ENCODE measurements at regions not wholly inside any gene's neighbourhood (a gene's known extent, or its start where the extent isn't known, plus 50 kb on each side); places are given as distances from the start of the nearest gene placed in this dataset.

GRCh38 chr6:155894262-155894661 lies 438.6 kb upstream of the NOX3 start:
- H3K4me1 ChIP-seq (ENCODE audit: control insufficient read depth in 2 of 2, insufficient read depth in 2 of 2, low read length in 1 of 2), result no peaks in the 10 kb centered on the region
- H3K4me3 ChIP-seq (ENCODE audit: low read depth in 1 of 2, low read length in 2 of 2), result no peak overlapping the region
- H3K36me3 ChIP-seq (ENCODE audit: control insufficient read depth in 2 of 2, insufficient read depth in 2 of 2, low read length in 1 of 2), result no peaks in the 10 kb centered on the region
- H3K27me3 ChIP-seq (ENCODE audit: control insufficient read depth in 1 of 2, insufficient read depth in 2 of 2, low read length in 2 of 2), result no peaks in the 10 kb centered on the region
- WGBS, 2 donors, result 79 to 82% methylated on average over 4 of the region's 4 CpGs
- H3K27ac ChIP-seq (ENCODE audit: low read depth in 2 of 2, low read length in 1 of 2), result no peak overlapping the region
- H3K9me3 ChIP-seq (ENCODE audit: control insufficient read depth in 2 of 2, insufficient read depth in 1 of 2, low read depth in 1 of 2, low read length in 1 of 2), result no peaks in the 10 kb centered on the region

DNA sequence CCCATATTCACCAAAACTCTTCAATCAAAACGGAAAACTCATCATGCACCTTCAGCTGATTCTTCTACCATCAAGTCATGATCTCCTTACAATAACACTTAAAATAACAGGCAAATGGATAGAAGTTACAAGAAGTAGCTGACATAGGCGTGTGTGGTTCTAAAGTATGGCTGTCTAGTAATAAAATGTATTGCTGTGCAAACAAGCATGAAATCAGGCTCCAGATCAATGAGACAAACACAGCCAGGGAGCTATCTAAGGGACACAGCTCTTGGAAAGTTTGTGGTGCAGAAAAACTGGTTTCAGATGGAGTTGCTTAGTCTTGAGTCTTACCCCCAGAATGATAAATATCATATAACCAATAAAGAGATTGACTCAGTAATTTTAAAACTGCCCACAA lies 434.8 kb upstream of the NOX3 start:
- H3K9me3 ChIP-seq (ENCODE audit: control insufficient read depth in 2 of 2, insufficient read depth in 1 of 2, low read depth in 1 of 2, low read length in 1 of 2), result no peaks in the 10 kb centered on the region
- no peak overlapping the region for H3K27ac ChIP-seq (ENCODE audit: low read depth in 2 of 2, low read length in 1 of 2)
- WGBS, 2 donors, result 63 to 87% methylated on average over 2 of the region's 2 CpGs
- no peak overlapping the region for H3K4me3 ChIP-seq (ENCODE audit: low read depth in 1 of 2, low read length in 2 of 2)
- no peaks in the 10 kb centered on the region for H3K36me3 ChIP-seq (ENCODE audit: control insufficient read depth in 2 of 2, insufficient read depth in 2 of 2, low read length in 1 of 2)
- H3K4me1 ChIP-seq (ENCODE audit: control insufficient read depth in 2 of 2, insufficient read depth in 2 of 2, low read length in 1 of 2), result no peaks in the 10 kb centered on the region
- no peaks in the 10 kb centered on the region for H3K27me3 ChIP-seq (ENCODE audit: control insufficient read depth in 1 of 2, insufficient read depth in 2 of 2, low read length in 2 of 2)

DNA sequence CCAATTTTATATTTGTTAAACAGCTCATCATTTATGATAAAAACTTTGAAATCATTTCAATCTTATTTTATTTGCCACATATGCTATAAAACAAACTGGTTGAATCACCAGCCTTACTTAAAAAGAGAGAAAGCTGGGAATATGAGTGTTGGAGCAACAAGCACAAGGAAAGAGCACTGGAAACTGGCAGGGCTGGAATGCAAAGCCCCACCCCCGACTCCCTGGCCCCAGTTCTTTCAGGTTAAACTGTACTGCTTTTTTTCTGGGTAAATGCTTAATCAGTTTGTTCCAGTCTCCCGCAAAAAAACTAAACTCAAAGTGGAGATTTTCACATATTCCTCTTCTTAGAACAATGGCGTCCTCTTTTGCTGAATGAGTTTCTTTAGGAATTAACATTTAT lies 433.8 kb upstream of the NOX3 start:
- no peaks in the 10 kb centered on the region for H3K27me3 ChIP-seq (ENCODE audit: control insufficient read depth in 1 of 2, insufficient read depth in 2 of 2, low read length in 2 of 2)
- no peaks in the 10 kb centered on the region for H3K36me3 ChIP-seq (ENCODE audit: control insufficient read depth in 2 of 2, insufficient read depth in 2 of 2, low read length in 1 of 2)
- no peak overlapping the region for H3K4me3 ChIP-seq (ENCODE audit: low read depth in 1 of 2, low read length in 2 of 2)
- H3K27ac ChIP-seq (ENCODE audit: low read depth in 2 of 2, low read length in 1 of 2), result no peak overlapping the region
- H3K9me3 ChIP-seq (ENCODE audit: control insufficient read depth in 2 of 2, insufficient read depth in 1 of 2, low read depth in 1 of 2, low read length in 1 of 2), result no peaks in the 10 kb centered on the region
- WGBS, 2 donors, result 65 to 82% methylated on average over 3 of the region's 3 CpGs
- no peaks in the 10 kb centered on the region for H3K4me1 ChIP-seq (ENCODE audit: control insufficient read depth in 2 of 2, insufficient read depth in 2 of 2, low read length in 1 of 2)

DNA sequence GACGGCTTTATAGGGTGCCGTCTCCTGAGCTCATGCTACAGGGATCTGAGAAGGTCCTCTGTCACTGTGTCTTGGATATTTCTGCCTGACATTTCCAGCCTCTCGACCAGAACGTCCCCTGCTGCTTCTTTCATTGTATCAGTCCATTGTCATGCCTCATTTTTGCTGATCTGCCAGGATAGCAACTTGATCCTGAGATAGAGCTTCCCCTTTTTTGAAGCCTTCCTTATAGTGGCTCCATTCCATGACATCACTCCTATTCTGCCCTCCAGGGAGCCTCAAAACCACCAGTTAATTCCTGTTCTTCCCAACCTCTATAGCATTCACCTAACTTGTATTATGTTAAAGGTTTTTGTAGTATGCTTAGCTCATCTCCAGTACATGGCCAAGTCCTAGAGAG lies 431.8 kb upstream of the NOX3 start:
- WGBS, 2 donors, result 81 to 91% methylated on average over 4 of the region's 4 CpGs
- H3K36me3 ChIP-seq (ENCODE audit: control insufficient read depth in 2 of 2, insufficient read depth in 2 of 2, low read length in 1 of 2), result no peaks in the 10 kb centered on the region
- H3K9me3 ChIP-seq (ENCODE audit: control insufficient read depth in 2 of 2, insufficient read depth in 1 of 2, low read depth in 1 of 2, low read length in 1 of 2), result no peaks in the 10 kb centered on the region
- no peaks in the 10 kb centered on the region for H3K27me3 ChIP-seq (ENCODE audit: control insufficient read depth in 1 of 2, insufficient read depth in 2 of 2, low read length in 2 of 2)
- no peaks in the 10 kb centered on the region for H3K4me1 ChIP-seq (ENCODE audit: control insufficient read depth in 2 of 2, insufficient read depth in 2 of 2, low read length in 1 of 2)
- H3K27ac ChIP-seq (ENCODE audit: low read depth in 2 of 2, low read length in 1 of 2), result no peak overlapping the region
- H3K4me3 ChIP-seq (ENCODE audit: low read depth in 1 of 2, low read length in 2 of 2), result no peak overlapping the region

DNA sequence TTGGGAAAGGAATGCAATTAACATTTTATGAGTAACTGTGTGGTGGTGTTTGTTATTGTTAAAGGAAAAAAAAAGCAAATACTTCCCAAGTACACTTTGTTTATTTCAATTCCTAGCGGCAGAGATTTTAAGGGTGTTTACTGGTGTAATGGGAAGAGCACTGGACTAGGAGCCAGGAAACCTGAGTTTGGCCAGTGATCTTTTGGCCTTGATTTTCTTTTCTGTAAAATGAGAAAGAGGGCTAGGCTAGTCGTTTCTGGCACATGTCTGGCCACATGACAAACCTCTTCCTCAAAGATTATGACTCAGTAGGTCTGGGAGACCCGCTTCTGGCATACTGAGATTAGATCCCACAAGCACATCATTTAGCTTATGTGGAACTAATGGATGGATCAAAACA lies 428.1 kb upstream of the NOX3 start:
- Histone ChIP-seq H3K27me3 (ENCODE audit: control insufficient read depth in 1 of 2, insufficient read depth in 2 of 2, low read length in 2 of 2) (no peaks in the 10 kb centered on the region), H3K9me3 (ENCODE audit: control insufficient read depth in 2 of 2, insufficient read depth in 1 of 2, low read depth in 1 of 2, low read length in 1 of 2) (no peaks in the 10 kb centered on the region), H3K4me3 (ENCODE audit: low read depth in 1 of 2, low read length in 2 of 2) (no peak overlapping the region), H3K4me1 (ENCODE audit: control insufficient read depth in 2 of 2, insufficient read depth in 2 of 2, low read length in 1 of 2) (no peaks in the 10 kb centered on the region), H3K27ac (ENCODE audit: low read depth in 2 of 2, low read length in 1 of 2) (no peak overlapping the region), H3K36me3 (ENCODE audit: control insufficient read depth in 2 of 2, insufficient read depth in 2 of 2, low read length in 1 of 2) (no peaks in the 10 kb centered on the region)
- WGBS, 2 donors, result 44 to 54% methylated on average over 3 of the region's 3 CpGs

DNA sequence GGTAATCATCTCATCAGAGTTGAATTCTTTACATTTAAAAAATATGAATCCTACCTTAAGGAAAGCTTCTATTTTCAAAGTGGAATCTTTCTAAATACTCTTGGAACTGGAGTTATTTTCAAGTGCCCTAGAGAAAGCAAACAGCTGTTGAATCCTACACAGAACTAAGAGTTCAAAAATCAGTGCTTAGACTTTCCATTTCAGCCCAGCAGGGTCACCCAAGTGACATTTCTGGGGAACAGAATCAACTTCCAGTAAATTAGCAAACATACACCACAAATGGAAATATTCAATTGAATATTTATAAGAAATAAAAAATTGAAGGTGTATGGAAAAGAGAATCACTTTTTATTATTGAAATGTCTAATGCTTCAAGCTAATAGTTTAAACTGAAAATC lies 427.7 kb upstream of the NOX3 start:
- H3K27me3 ChIP-seq (ENCODE audit: control insufficient read depth in 1 of 2, insufficient read depth in 2 of 2, low read length in 2 of 2), result no peaks in the 10 kb centered on the region
- H3K9me3 ChIP-seq (ENCODE audit: control insufficient read depth in 2 of 2, insufficient read depth in 1 of 2, low read depth in 1 of 2, low read length in 1 of 2), result no peaks in the 10 kb centered on the region
- H3K27ac ChIP-seq (ENCODE audit: low read depth in 2 of 2, low read length in 1 of 2), result no peak overlapping the region
- H3K4me1 ChIP-seq (ENCODE audit: control insufficient read depth in 2 of 2, insufficient read depth in 2 of 2, low read length in 1 of 2), result no peaks in the 10 kb centered on the region
- no peaks in the 10 kb centered on the region for H3K36me3 ChIP-seq (ENCODE audit: control insufficient read depth in 2 of 2, insufficient read depth in 2 of 2, low read length in 1 of 2)
- H3K4me3 ChIP-seq (ENCODE audit: low read depth in 1 of 2, low read length in 2 of 2), result no peak overlapping the region

- H3K36me3 ChIP-seq (ENCODE audit: control insufficient read depth in 2 of 2, insufficient read depth in 2 of 2, low read length in 1 of 2), result no peaks in the 10 kb centered on the region
- no peak overlapping the region for H3K4me3 ChIP-seq (ENCODE audit: low read depth in 1 of 2, low read length in 2 of 2)
- H3K4me1 ChIP-seq (ENCODE audit: control insufficient read depth in 2 of 2, insufficient read depth in 2 of 2, low read length in 1 of 2), result no peaks in the 10 kb centered on the region
- H3K9me3 ChIP-seq (ENCODE audit: control insufficient read depth in 2 of 2, insufficient read depth in 1 of 2, low read depth in 1 of 2, low read length in 1 of 2), result no peaks in the 10 kb centered on the region
- H3K27ac ChIP-seq (ENCODE audit: low read depth in 2 of 2, low read length in 1 of 2), result no peak overlapping the region
- H3K27me3 ChIP-seq (ENCODE audit: control insufficient read depth in 1 of 2, insufficient read depth in 2 of 2, low read length in 2 of 2), result no peaks in the 10 kb centered on the region
- 64 to 75% methylated on average over 4 of the region's 4 CpGs for WGBS, 2 donors
These were observed 427.1 kb upstream of the NOX3 start for GRCh38 chr6:155882527-155883333.

GRCh38 chr6:155881826-155882526 lies 426.3 kb upstream of the NOX3 start:
- Histone ChIP-seq H3K4me1 (ENCODE audit: control insufficient read depth in 2 of 2, insufficient read depth in 2 of 2, low read length in 1 of 2) (no peaks in the 10 kb centered on the region), H3K36me3 (ENCODE audit: control insufficient read depth in 2 of 2, insufficient read depth in 2 of 2, low read length in 1 of 2) (no peaks in the 10 kb centered on the region), H3K27ac (ENCODE audit: low read depth in 2 of 2, low read length in 1 of 2) (no peak overlapping the region), H3K4me3 (ENCODE audit: low read depth in 1 of 2, low read length in 2 of 2) (no peak overlapping the region), H3K9me3 (ENCODE audit: control insufficient read depth in 2 of 2, insufficient read depth in 1 of 2, low read depth in 1 of 2, low read length in 1 of 2) (no peaks in the 10 kb centered on the region), H3K27me3 (ENCODE audit: control insufficient read depth in 1 of 2, insufficient read depth in 2 of 2, low read length in 2 of 2) (no peaks in the 10 kb centered on the region)
- 62 to 82% methylated on average over 5 of the region's 5 CpGs for WGBS, 2 donors

DNA sequence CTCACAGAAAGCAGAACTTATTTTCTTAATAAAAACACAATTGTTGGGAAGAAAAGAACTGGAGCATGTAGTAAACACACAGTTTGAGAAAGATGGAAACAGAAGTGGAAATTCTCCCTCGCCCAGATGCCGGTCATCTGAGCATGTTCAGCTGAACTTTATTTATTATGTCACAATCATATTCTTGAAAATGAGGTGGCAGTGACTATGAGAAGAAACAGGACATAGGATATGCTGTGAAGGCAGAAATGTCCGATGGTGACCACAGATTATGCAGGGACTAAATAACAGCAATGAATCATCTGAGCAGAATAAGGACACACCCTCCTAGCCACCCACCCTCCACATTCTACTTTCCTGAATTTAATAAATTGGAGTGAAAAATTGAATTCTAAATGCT lies 425.3 kb upstream of the NOX3 start:
- Histone ChIP-seq H3K27ac (ENCODE audit: low read depth in 2 of 2, low read length in 1 of 2) (no peak overlapping the region), H3K9me3 (ENCODE audit: control insufficient read depth in 2 of 2, insufficient read depth in 1 of 2, low read depth in 1 of 2, low read length in 1 of 2) (no peaks in the 10 kb centered on the region), H3K4me3 (ENCODE audit: low read depth in 1 of 2, low read length in 2 of 2) (no peak overlapping the region), H3K4me1 (ENCODE audit: control insufficient read depth in 2 of 2, insufficient read depth in 2 of 2, low read length in 1 of 2) (no peaks in the 10 kb centered on the region), H3K36me3 (ENCODE audit: control insufficient read depth in 2 of 2, insufficient read depth in 2 of 2, low read length in 1 of 2) (no peaks in the 10 kb centered on the region), H3K27me3 (ENCODE audit: control insufficient read depth in 1 of 2, insufficient read depth in 2 of 2, low read length in 2 of 2) (no peaks in the 10 kb centered on the region)
- WGBS, 2 donors, result 67 to 69% methylated on average over 3 of the region's 3 CpGs

GRCh38 chr6:155872961-155873360 lies 417.3 kb upstream of the NOX3 start:
- Histone ChIP-seq H3K9me3 (ENCODE audit: control insufficient read depth in 2 of 2, insufficient read depth in 1 of 2, low read depth in 1 of 2, low read length in 1 of 2) (peaks cover 0 to 2% of the 10 kb centered on the region in 2 donors), H3K36me3 (ENCODE audit: control insufficient read depth in 2 of 2, insufficient read depth in 2 of 2, low read length in 1 of 2) (no peaks in the 10 kb centered on the region), H3K27me3 (ENCODE audit: control insufficient read depth in 1 of 2, insufficient read depth in 2 of 2, low read length in 2 of 2) (no peaks in the 10 kb centered on the region), H3K4me1 (ENCODE audit: control insufficient read depth in 2 of 2, insufficient read depth in 2 of 2, low read length in 1 of 2) (no peaks in the 10 kb centered on the region), H3K27ac (ENCODE audit: low read depth in 2 of 2, low read length in 1 of 2) (no peak overlapping the region), H3K4me3 (ENCODE audit: low read depth in 1 of 2, low read length in 2 of 2) (no peak overlapping the region)
- 83 to 84% methylated on average over 6 of the region's 6 CpGs for WGBS, 2 donors
